Skin of body (tissue), 1 donor: ENCODE measurements at regions not wholly inside any gene's neighbourhood (a gene's known extent, or its start where the extent isn't known, plus 50 kb on each side); places are given as distances from the start of the nearest gene placed in this dataset.
A peak's percentile ranks its signal among the peaks of the same experiment; 100 is the strongest.

Experiments used
- DNase-seq: peaks from one replicate; lab custom pipeline; 2025; lab: John Stamatoyannopoulos, UW

- DNase-seq: no peak
These were observed 127.5 kb downstream of the RFC3 start for GRCh38 chr13:33945477-33945876.

GRCh38 chr13:33953203-33953602, 135.3 kb downstream of the RFC3 start:
- DNase-seq: no peak

- no peak for DNase-seq
These were observed 135.8 kb downstream of the RFC3 start for GRCh38 chr13:33953781-33954180.

- peak; percentile 44 for DNase-seq
These were observed 138.4 kb downstream of the RFC3 start for GRCh38 chr13:33956346-33956745.

GRCh38 chr13:33957497-33957905, 139.6 kb downstream of the RFC3 start:
- DNase-seq: no peak

GRCh38 chr13:33958964-33959363, 141.0 kb downstream of the RFC3 start:
- no peak for DNase-seq

- DNase-seq: no peak
These were observed 145.2 kb downstream of the RFC3 start for GRCh38 chr13:33963134-33963533.

GRCh38 chr13:33963895-33964294, 145.9 kb downstream of the RFC3 start:
- no peak for DNase-seq

GRCh38 chr13:33968520-33969507, 150.9 kb downstream of the RFC3 start:
- no peak for DNase-seq

- no peak for DNase-seq
These were observed 153.0 kb downstream of the RFC3 start for GRCh38 chr13:33970746-33971561.

- DNase-seq: no peak
These were observed 153.5 kb downstream of the RFC3 start for GRCh38 chr13:33971562-33971819.

GRCh38 chr13:33973194-33973593, 155.2 kb downstream of the RFC3 start:
- no peak for DNase-seq

GRCh38 chr13:33976965-33977364, 159.0 kb downstream of the RFC3 start:
- no peak for DNase-seq

- DNase-seq: no peak
These were observed 160.7 kb downstream of the RFC3 start for GRCh38 chr13:33978653-33979052.

GRCh38 chr13:33992881-33993336, 175.0 kb downstream of the RFC3 start:
- DNase-seq: no peak

- DNase-seq: no peak
These were observed 176.2 kb downstream of the RFC3 start for GRCh38 chr13:33994198-33994597.

- DNase-seq: no peak
These were observed 177.0 kb downstream of the RFC3 start for GRCh38 chr13:33994826-33995502.

- DNase-seq: no peak
These were observed 178.7 kb downstream of the RFC3 start for GRCh38 chr13:33996636-33997035.

GRCh38 chr13:33997574-33997973, 179.6 kb downstream of the RFC3 start:
- DNase-seq: no peak

- DNase-seq: no peak
These were observed 182.1 kb downstream of the RFC3 start for GRCh38 chr13:33999811-34000605.

- no peak for DNase-seq
These were observed 183.0 kb downstream of the RFC3 start for GRCh38 chr13:34000955-34001354.
